ENCODE measurements at regions not wholly inside any gene's neighbourhood (a gene's known extent, or its start where the extent isn't known, plus 50 kb on each side); places are given as distances from the start of the nearest gene placed in this dataset.

- FAIRE-seq (no peak), DNase-seq (ENCODE audit: low read depth) (no peak)
- no peaks in the 10 kb centered on the region for H3K36me3 ChIP-seq (ENCODE audit: insufficient read depth, low read length)
- Mint-ChIP-seq H3K27ac (ENCODE audit: unreplicated experiment) (no peak overlapping the region), H3K9me3 (ENCODE audit: unreplicated experiment) (no peaks in the 10 kb centered on the region), H3K36me3 (ENCODE audit: low read depth, unreplicated experiment) (no peaks in the 10 kb centered on the region), H3K4me1 (ENCODE audit: low read depth, unreplicated experiment) (peaks cover 2% of the 10 kb centered on the region), H3K27me3 (ENCODE audit: low read depth, unreplicated experiment) (peaks cover 24% of the 10 kb centered on the region), H3K4me3 (ENCODE audit: unreplicated experiment) (no peak overlapping the region)
- H3K4me1 ChIP-seq (ENCODE audit: insufficient read depth, low read length) = no peaks in the 10 kb centered on the region
- no peak overlapping the region for H3K4me2 ChIP-seq (ENCODE audit: low read length)
- H3K79me2 ChIP-seq (ENCODE audit: insufficient read depth, low read length) = no peaks in the 10 kb centered on the region
- no peaks in the 10 kb centered on the region for H3K27me3 ChIP-seq (ENCODE audit: insufficient read depth, low read length)
- H2AFZ ChIP-seq (ENCODE audit: low read depth, low read length) = no peak overlapping the region
- no peaks in the 10 kb centered on the region for H3K9me3 ChIP-seq (ENCODE audit: insufficient read depth, low read depth, low read length)
- no peaks in the 10 kb centered on the region for H4K20me1 ChIP-seq (ENCODE audit: insufficient read depth, low read length)
- H3K9ac ChIP-seq (ENCODE audit: low read length) = no peak overlapping the region
- no peak overlapping the region for H3K4me3 ChIP-seq (ENCODE audit: insufficient read depth, low read depth, low read length)
- no peak overlapping the region for H3K27ac ChIP-seq (ENCODE audit: low read depth, low read length)
- no peak for TF ChIP-seq EZH2 (IDR thresholded peaks at IDR 0.05; ENCODE audit: insufficient read depth, low read length)
- no peak for TF ChIP-seq CTCF (IDR thresholded peaks at IDR 0.05; ENCODE audit: insufficient read depth, low read depth, low read length)
Observed at GRCh38 chr20:33918662-33919061, 75.0 kb upstream of the RALY start.

GRCh38 chr20:33919653-33920052 is 74.1 kb upstream of the RALY start:
- Histone ChIP-seq H3K4me1 (ENCODE audit: insufficient read depth, low read length) (no peaks in the 10 kb centered on the region), H3K4me3 (ENCODE audit: insufficient read depth, low read depth, low read length) (no peak overlapping the region), H3K4me2 (ENCODE audit: low read length) (no peak overlapping the region), H3K9ac (ENCODE audit: low read length) (no peak overlapping the region), H3K9me3 (ENCODE audit: insufficient read depth, low read depth, low read length) (no peaks in the 10 kb centered on the region), H2AFZ (ENCODE audit: low read depth, low read length) (no peak overlapping the region), H3K79me2 (ENCODE audit: insufficient read depth, low read length) (no peaks in the 10 kb centered on the region), H4K20me1 (ENCODE audit: insufficient read depth, low read length) (no peaks in the 10 kb centered on the region), H3K27me3 (ENCODE audit: insufficient read depth, low read length) (no peaks in the 10 kb centered on the region), H3K27ac (ENCODE audit: low read depth, low read length) (no peak overlapping the region), H3K36me3 (ENCODE audit: insufficient read depth, low read length) (no peaks in the 10 kb centered on the region)
- FAIRE-seq = no peak
- H3K27me3 Mint-ChIP-seq (ENCODE audit: low read depth, unreplicated experiment) = peaks cover 32% of the 10 kb centered on the region
- no peaks in the 10 kb centered on the region for H3K36me3 Mint-ChIP-seq (ENCODE audit: low read depth, unreplicated experiment)
- no peaks in the 10 kb centered on the region for H3K9me3 Mint-ChIP-seq (ENCODE audit: unreplicated experiment)
- no peak for DNase-seq (ENCODE audit: low read depth)
- no peak for TF ChIP-seq EZH2 (IDR thresholded peaks at IDR 0.05; ENCODE audit: insufficient read depth, low read length)
- TF ChIP-seq CTCF (IDR thresholded peaks at IDR 0.05; ENCODE audit: insufficient read depth, low read depth, low read length) = no peak
- H3K4me1 Mint-ChIP-seq (ENCODE audit: low read depth, unreplicated experiment) = no peaks in the 10 kb centered on the region
- H3K4me3 Mint-ChIP-seq (ENCODE audit: unreplicated experiment) = no peak overlapping the region
- H3K27ac Mint-ChIP-seq (ENCODE audit: unreplicated experiment) = no peak overlapping the region

- H3K9me3 Mint-ChIP-seq (ENCODE audit: unreplicated experiment) = no peaks in the 10 kb centered on the region
Observed at GRCh38 chr20:33922224-33922623, 71.5 kb upstream of the RALY start.

More at GRCh38 chr20:33922224-33922623, 71.5 kb upstream of the RALY start:
- no peak overlapping the region for H3K27ac ChIP-seq (ENCODE audit: low read depth, low read length)
- Mint-ChIP-seq H3K4me1 (ENCODE audit: low read depth, unreplicated experiment) (no peaks in the 10 kb centered on the region), H3K27ac (ENCODE audit: unreplicated experiment) (no peak overlapping the region), H3K27me3 (ENCODE audit: low read depth, unreplicated experiment) (peaks cover 31% of the 10 kb centered on the region), H3K4me3 (ENCODE audit: unreplicated experiment) (no peak overlapping the region), H3K36me3 (ENCODE audit: low read depth, unreplicated experiment) (no peaks in the 10 kb centered on the region)
- no peaks in the 10 kb centered on the region for H3K27me3 ChIP-seq (ENCODE audit: insufficient read depth, low read length)
- H3K9me3 ChIP-seq (ENCODE audit: insufficient read depth, low read depth, low read length) = no peaks in the 10 kb centered on the region
- no peaks in the 10 kb centered on the region for H3K4me1 ChIP-seq (ENCODE audit: insufficient read depth, low read length)
- H3K4me2 ChIP-seq (ENCODE audit: low read length) = no peak overlapping the region
- no peak overlapping the region for H3K9ac ChIP-seq (ENCODE audit: low read length)
- no peaks in the 10 kb centered on the region for H3K36me3 ChIP-seq (ENCODE audit: insufficient read depth, low read length)
- H3K79me2 ChIP-seq (ENCODE audit: insufficient read depth, low read length) = no peaks in the 10 kb centered on the region
- TF ChIP-seq EZH2 (IDR thresholded peaks at IDR 0.05; ENCODE audit: insufficient read depth, low read length) = no peak
- TF ChIP-seq CTCF (IDR thresholded peaks at IDR 0.05; ENCODE audit: insufficient read depth, low read depth, low read length) = no peak
- FAIRE-seq (no peak), DNase-seq (ENCODE audit: low read depth) (peak; percentile 14)
- no peaks in the 10 kb centered on the region for H4K20me1 ChIP-seq (ENCODE audit: insufficient read depth, low read length)
- H2AFZ ChIP-seq (ENCODE audit: low read depth, low read length) = no peak overlapping the region
- no peak overlapping the region for H3K4me3 ChIP-seq (ENCODE audit: insufficient read depth, low read depth, low read length)

Data from astrocyte (in vitro differentiated cells and primary cell).